ENCODE measurements at regions not wholly inside any gene's neighbourhood (a gene's known extent, or its start where the extent isn't known, plus 50 kb on each side); places are given as distances from the start of the nearest gene placed in this dataset.

- Histone ChIP-seq H3K56ac (ENCODE audit: insufficient read length, low read depth, low read length) (no peak overlapping the region), H2BK20ac (ENCODE audit: low read depth, low read length, poor library complexity, severe bottlenecking) (no peak overlapping the region), H4K5ac (ENCODE audit: insufficient read length, low read depth, low read length) (no peak overlapping the region), H3K79me2 (ENCODE audit: insufficient read depth, low read length) (no peaks in the 10 kb centered on the region), H3K4me2 (ENCODE audit: insufficient read depth, insufficient read length, low read length) (no peak overlapping the region), H3K9me3 (ENCODE audit: control insufficient read depth, low read depth, low read length) (no peaks in the 10 kb centered on the region), H4K20me1 (ENCODE audit: control insufficient read depth, insufficient read depth, insufficient read length) (no peaks in the 10 kb centered on the region), H3K4me1 (ENCODE audit: insufficient read depth, low read length) (no peaks in the 10 kb centered on the region), H2BK12ac (ENCODE audit: insufficient read length, low read depth, low read length) (no peak overlapping the region), H2AFZ (ENCODE audit: low read length) (no peak overlapping the region), H3K14ac (ENCODE audit: insufficient read depth, low read length) (no peak overlapping the region), H3K23me2 (ENCODE audit: insufficient read length, low read depth, low read length, poor library complexity, severe bottlenecking) (no peaks in the 10 kb centered on the region), H3K79me1 (ENCODE audit: insufficient read depth, low read depth, low read length, poor library complexity, severe bottlenecking) (no peaks in the 10 kb centered on the region), H3K4ac (ENCODE audit: low read depth, low read length) (no peak overlapping the region), H3K23ac (ENCODE audit: insufficient read length, low read depth, low read length) (no peak overlapping the region), H2BK5ac (ENCODE audit: insufficient read length, low read length) (no peak overlapping the region), H2BK15ac (ENCODE audit: low read depth, low read length) (no peak overlapping the region), H3T11ph (ENCODE audit: low read length) (no peak overlapping the region), H4K91ac (ENCODE audit: insufficient read length, low read depth, low read length) (no peak overlapping the region), H3K27ac (ENCODE audit: insufficient read length, low read depth, low read length) (no peak overlapping the region), H4K8ac (replicated peaks; ENCODE audit: insufficient read length, low read depth, low read length) (no peak overlapping the region), H2BK120ac (ENCODE audit: low read depth, low read length, poor library complexity, severe bottlenecking) (no peak overlapping the region), H2AK5ac (ENCODE audit: insufficient read length, low read length) (no peak overlapping the region), H3K9ac (ENCODE audit: extremely low read depth, insufficient read length, low read length) (no peak overlapping the region), H3K27me3 (ENCODE audit: insufficient read depth, low read length) (no peaks in the 10 kb centered on the region), H3K18ac (ENCODE audit: insufficient read length, low read depth, low read length) (no peak overlapping the region)
- TF ChIP-seq, protein P1, sequence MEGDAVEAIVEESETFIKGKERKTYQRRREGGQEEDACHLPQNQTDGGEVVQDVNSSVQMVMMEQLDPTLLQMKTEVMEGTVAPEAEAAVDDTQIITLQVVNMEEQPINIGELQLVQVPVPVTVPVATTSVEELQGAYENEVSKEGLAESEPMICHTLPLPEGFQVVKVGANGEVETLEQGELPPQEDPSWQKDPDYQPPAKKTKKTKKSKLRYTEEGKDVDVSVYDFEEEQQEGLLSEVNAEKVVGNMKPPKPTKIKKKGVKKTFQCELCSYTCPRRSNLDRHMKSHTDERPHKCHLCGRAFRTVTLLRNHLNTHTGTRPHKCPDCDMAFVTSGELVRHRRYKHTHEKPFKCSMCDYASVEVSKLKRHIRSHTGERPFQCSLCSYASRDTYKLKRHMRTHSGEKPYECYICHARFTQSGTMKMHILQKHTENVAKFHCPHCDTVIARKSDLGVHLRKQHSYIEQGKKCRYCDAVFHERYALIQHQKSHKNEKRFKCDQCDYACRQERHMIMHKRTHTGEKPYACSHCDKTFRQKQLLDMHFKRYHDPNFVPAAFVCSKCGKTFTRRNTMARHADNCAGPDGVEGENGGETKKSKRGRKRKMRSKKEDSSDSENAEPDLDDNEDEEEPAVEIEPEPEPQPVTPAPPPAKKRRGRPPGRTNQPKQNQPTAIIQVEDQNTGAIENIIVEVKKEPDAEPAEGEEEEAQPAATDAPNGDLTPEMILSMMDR (conservative IDR thresholded peaks at IDR 0.05): no peak
- no peak for DNase-seq
- Mint-ChIP-seq H3K9me3 (no peaks in the 10 kb centered on the region; a peak in 1 of 5 replicates), H3K4me3 (no peak overlapping the region), H3K4me1 (peaks cover 10 to 12% of the 10 kb centered on the region in 2 experiments), H3K27me3 (ENCODE audit: low read depth) (no peaks in the 10 kb centered on the region; the same call in 1 of the 2 replicates), H3K27ac (no peak overlapping the region; a peak in 2 of 7 replicates), H3K36me3 (ENCODE audit: insufficient read depth in 1 of 3, low read depth in 3 of 3) (no peaks in the 10 kb centered on the region)
- no CpG with 5 or more reads among the region's 10 CpGs for WGBS (ENCODE audit: extremely low coverage, insufficient read length, low lambda C conversion rate)
Measured at GRCh38 chr5:4245511-4245910, 649.9 kb downstream of the IRX1 start.

Data from H9 (cell line).